Fibroblast of gingiva (primary cell): ENCODE measurements at regions not wholly inside any gene's neighbourhood (a gene's known extent, or its start where the extent isn't known, plus 50 kb on each side); places are given as distances from the start of the nearest gene placed in this dataset.
A peak's percentile ranks its signal among the peaks of the same experiment; 100 is the strongest.

Experiments
- DNase-seq: peaks from one replicate; pipeline ENCODE4 v3.0.0-alpha.2; 2011; ENCODE audit warnings: low read depth

- peak; percentile 56 for DNase-seq
Observed at GRCh38 chr14:52380294-52380693, 66.2 kb downstream of the PTGER2 start.
